Smooth muscle cell (in vitro differentiated cells): ENCODE measurements at regions not wholly inside any gene's neighbourhood (a gene's known extent, or its start where the extent isn't known, plus 50 kb on each side); places are given as distances from the start of the nearest gene placed in this dataset.
A peak's percentile ranks its signal among the peaks of the same experiment; 100 is the strongest.

Experiments used
- DNase-seq: peaks from one replicate; lab custom pipeline; 2025; ENCODE audit not compliant: unreplicated experiment; lab: John Stamatoyannopoulos, UW
- H2AFZ ChIP-seq: fragments of 200-600 bp; sonication (generic); 2 replicates; pipeline ENCODE4 v1.6.0; 2016; ENCODE audit warnings: antibody characterized with exemption, low read depth, mild to moderate bottlenecking
- H3F3A ChIP-seq: fragments of 200-600 bp; sonication (generic); 2 replicates; pipeline ENCODE4 v1.6.0; 2017; ENCODE audit warnings: antibody characterized with exemption, low read depth
- H3K27ac ChIP-seq: fragments of 200-600 bp; sonication (generic); 2 replicates; pipeline ENCODE4 v1.5.1; 2016; ENCODE audit warnings: low read depth, mild to moderate bottlenecking
- H3K27me3 ChIP-seq: fragments of 200-600 bp; sonication (generic); 2 replicates; pipeline ENCODE4 v1.6.1; 2016; ENCODE audit warnings: low read depth, mild to moderate bottlenecking
- H3K36me3 ChIP-seq: fragments of 200-600 bp; sonication (generic); 2 replicates; pipeline ENCODE4 v1.5.1; 2016; ENCODE audit warnings: low read depth
- H3K4me1 ChIP-seq: fragments of 200-600 bp; sonication (generic); 2 replicates; pipeline ENCODE4 v1.5.1; 2016; ENCODE audit warnings: low read depth
- H3K4me2 ChIP-seq: fragments of 200-600 bp; sonication (generic); 2 replicates; pipeline ENCODE4 v1.6.0; 2016; ENCODE audit warnings: mild to moderate bottlenecking
- H3K4me3 ChIP-seq: fragments of 200-600 bp; sonication (generic); 2 replicates; pipeline ENCODE4 v1.5.1; 2016; ENCODE audit warnings: mild to moderate bottlenecking
- H3K79me2 ChIP-seq: fragments of 200-600 bp; sonication (generic); 2 replicates; pipeline ENCODE4 v1.6.0; 2016; ENCODE audit warnings: low read depth, mild to moderate bottlenecking
- H3K9ac ChIP-seq: fragments of 200-600 bp; sonication (generic); 2 replicates; pipeline ENCODE4 v1.6.0; 2016; ENCODE audit warnings: low read depth
- H3K9me3 ChIP-seq: fragments of 200-600 bp; sonication (generic); replicated peaks from 2 replicates; pipeline ENCODE4 v1.5.1; 2016; ENCODE audit warnings: low read depth
- H4K20me1 ChIP-seq: fragments of 200-600 bp; sonication (generic); 2 replicates; pipeline ENCODE4 v1.6.0; 2016; ENCODE audit warnings: low read depth
- CTCF ChIP-seq: fragments of 200-600 bp; sonication (generic); IDR thresholded peaks from 2 replicates; pipeline ENCODE4 v1.5.1; 2017; ENCODE audit warnings: borderline replicate concordance, mild to moderate bottlenecking, antibody characterized with exemption; ENCODE audit not compliant: insufficient read depth, poor library complexity, severe bottlenecking
- WGBS: methylation state at CpG from one replicate; pipeline ENCODE4 v1.1.7; 2016; ENCODE audit warnings: low lambda C conversion rate; 5-methylcytosine and 5-hydroxymethylcytosine counted together

GRCh38 chr15:58292751-58293175 lies 139.0 kb upstream of the LIPC start:
- H4K20me1 ChIP-seq: no peaks in the 10 kb centered on the region
- no peak for DNase-seq
- WGBS: 38% methylated on average over 3 of the region's 3 CpGs

GRCh38 chr15:58293622-58294550 lies 137.9 kb upstream of the LIPC start:
- TF ChIP-seq CTCF: no peak
- no peak overlapping the region for H2AFZ ChIP-seq
- no peak overlapping the region for H3K9ac ChIP-seq
- H4K20me1 ChIP-seq: no peaks in the 10 kb centered on the region
- H3K27ac ChIP-seq: no peak overlapping the region
- H3K79me2 ChIP-seq: no peaks in the 10 kb centered on the region
- 84% methylated on average over 8 of the region's 8 CpGs for WGBS
- no peak overlapping the region for H3K4me3 ChIP-seq
- H3F3A ChIP-seq: no peaks in the 10 kb centered on the region
- no peak overlapping the region for H3K4me2 ChIP-seq
- DNase-seq: no peak
- H3K4me1 ChIP-seq: no peaks in the 10 kb centered on the region
- H3K27me3 ChIP-seq: no peaks in the 10 kb centered on the region
- no peaks in the 10 kb centered on the region for H3K36me3 ChIP-seq
- no peaks in the 10 kb centered on the region for H3K9me3 ChIP-seq

More at GRCh38 chr15:58292751-58293175, 139.0 kb upstream of the LIPC start:
- H3K27me3 ChIP-seq: no peaks in the 10 kb centered on the region
- H3K4me2 ChIP-seq: peak overlapping the region; percentile 20
- H3K36me3 ChIP-seq: no peaks in the 10 kb centered on the region
- H3K4me3 ChIP-seq: no peak overlapping the region
- H3K9ac ChIP-seq: no peak overlapping the region
- no peaks in the 10 kb centered on the region for H3K9me3 ChIP-seq
- H3K4me1 ChIP-seq: no peaks in the 10 kb centered on the region
- H3K27ac ChIP-seq: peak overlapping the region; percentile 24
- H3F3A ChIP-seq: no peaks in the 10 kb centered on the region
- H3K79me2 ChIP-seq: no peaks in the 10 kb centered on the region
- TF ChIP-seq CTCF: no peak
- no peak overlapping the region for H2AFZ ChIP-seq

GRCh38 chr15:58294681-58295254 lies 137.0 kb upstream of the LIPC start:
- Histone ChIP-seq H3K27me3 (no peaks in the 10 kb centered on the region), H2AFZ (no peak overlapping the region), H3K4me3 (no peak overlapping the region), H4K20me1 (no peaks in the 10 kb centered on the region), H3K27ac (no peak overlapping the region), H3K9me3 (no peaks in the 10 kb centered on the region), H3K79me2 (no peaks in the 10 kb centered on the region), H3K36me3 (no peaks in the 10 kb centered on the region), H3K4me1 (peaks cover 3% of the 10 kb centered on the region), H3K4me2 (no peak overlapping the region), H3F3A (no peaks in the 10 kb centered on the region), H3K9ac (no peak overlapping the region)
- 80% methylated on average over 2 of the region's 2 CpGs for WGBS
- DNase-seq: no peak
- TF ChIP-seq CTCF: no peak
